GM19099 (cell line): ENCODE measurements at regions not wholly inside any gene's neighbourhood (a gene's known extent, or its start where the extent isn't known, plus 50 kb on each side); places are given as distances from the start of the nearest gene placed in this dataset.

Source experiments
- POLR2A ChIP-seq: IDR thresholded peaks from 3 replicates; pipeline ENCODE4 v1.6.1; 2011; ENCODE audit warnings: low read depth; ENCODE audit not compliant: insufficient read length; ENCODE audit errors: extremely low read depth

DNA sequence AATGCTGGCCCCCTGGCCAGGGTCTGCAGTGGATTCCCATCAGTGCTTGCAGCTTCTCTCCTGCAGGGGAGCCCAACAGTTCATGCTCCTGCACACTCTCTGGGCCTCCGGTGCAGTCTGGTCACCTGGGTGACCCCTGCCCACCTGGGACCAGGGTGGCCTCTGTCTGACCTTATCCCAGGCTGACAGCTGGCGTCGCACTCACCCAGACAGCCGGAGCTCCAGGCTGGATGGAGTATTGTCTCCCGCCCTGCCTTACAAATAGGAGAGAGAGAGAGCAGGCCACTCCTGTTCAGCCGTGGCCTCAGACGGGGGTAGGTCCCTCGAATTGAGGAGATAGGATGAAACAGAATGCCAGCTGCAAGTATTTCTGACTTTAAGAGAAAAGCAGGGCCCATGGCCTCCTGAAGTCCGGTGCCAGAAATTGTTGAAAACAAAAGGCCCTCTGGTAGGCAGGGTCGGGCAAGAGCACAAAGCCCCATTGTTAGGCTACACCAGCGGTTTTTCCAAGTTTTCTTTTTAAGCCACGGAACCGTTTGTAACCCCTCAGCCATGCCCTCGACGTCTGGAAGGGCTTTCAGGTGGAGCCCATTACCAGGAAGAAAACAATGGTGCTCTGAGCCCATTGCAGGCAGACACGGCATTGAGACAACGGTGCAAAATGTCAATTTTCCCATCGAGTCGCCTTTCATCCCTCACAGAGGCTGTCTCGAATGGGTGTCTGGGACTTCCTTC is 258.4 kb downstream of the BCL11A start:
- no peak for TF ChIP-seq POLR2A

GRCh38 chr2:60292242-60292641 is 261.2 kb downstream of the BCL11A start:
- no peak for TF ChIP-seq POLR2A

GRCh38 chr2:60290509-60290908 is 262.9 kb downstream of the BCL11A start:
- TF ChIP-seq POLR2A: no peak

DNA sequence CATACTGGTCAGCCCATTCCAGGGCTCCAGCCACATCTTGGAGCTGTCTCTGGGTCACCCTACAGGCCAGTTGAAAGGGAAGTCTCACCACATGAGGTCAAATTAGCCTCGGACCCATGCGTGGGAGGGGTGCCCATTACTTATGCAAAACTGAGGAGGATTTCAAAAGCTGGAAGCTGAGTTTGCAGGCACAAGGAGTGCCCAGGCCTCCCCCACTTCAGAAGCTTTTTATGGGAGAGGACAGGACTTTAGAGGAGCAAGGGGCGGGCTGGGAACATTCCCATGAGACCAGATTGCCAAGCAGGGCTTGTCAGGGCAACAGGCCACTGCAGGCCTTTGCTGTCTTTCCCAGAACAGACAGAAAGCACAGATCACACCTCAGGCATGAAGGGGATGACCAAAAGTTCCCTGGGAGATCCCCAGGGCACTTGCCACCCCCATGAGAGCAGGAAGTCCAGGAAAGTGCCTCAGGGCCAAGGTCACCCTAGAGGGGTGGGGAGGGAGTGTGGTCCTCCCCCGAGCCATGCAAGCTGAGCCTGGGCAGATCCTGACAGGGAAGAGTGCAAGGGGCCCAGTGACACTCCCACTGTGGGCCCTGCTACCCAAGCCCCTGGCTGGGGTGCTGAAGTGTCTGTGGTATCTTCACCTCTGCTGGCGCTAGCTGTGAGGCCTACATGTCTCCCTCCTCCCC is 267.7 kb downstream of the BCL11A start:
- no peak for TF ChIP-seq POLR2A

- TF ChIP-seq POLR2A: no peak
Measured at GRCh38 chr2:60283626-60284025, 269.8 kb downstream of the BCL11A start.

- TF ChIP-seq POLR2A: no peak
Measured at GRCh38 chr2:60282886-60283285, 270.6 kb downstream of the BCL11A start.

GRCh38 chr2:60281730-60282129 is 271.7 kb downstream of the BCL11A start:
- TF ChIP-seq POLR2A: no peak

DNA sequence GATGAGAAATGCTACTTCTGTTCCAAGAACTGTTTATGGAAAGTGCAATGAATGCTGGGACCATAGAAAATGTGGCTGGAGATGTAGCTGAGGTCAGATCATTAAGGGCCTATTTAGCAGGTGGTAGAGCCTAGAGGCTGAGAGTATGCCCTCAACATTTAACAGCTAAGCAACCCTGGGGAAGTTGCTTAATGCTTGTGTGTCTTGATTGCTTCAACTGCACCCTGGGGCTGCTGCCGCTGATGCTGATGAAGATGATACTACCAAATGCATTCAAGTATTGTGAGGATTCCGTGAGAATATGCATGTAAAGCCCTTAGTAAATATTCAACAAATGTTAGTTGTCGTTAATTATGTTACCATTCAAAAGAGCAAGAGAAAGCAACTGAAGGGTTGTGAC is 273.2 kb downstream of the BCL11A start:
- TF ChIP-seq POLR2A: no peak

DNA sequence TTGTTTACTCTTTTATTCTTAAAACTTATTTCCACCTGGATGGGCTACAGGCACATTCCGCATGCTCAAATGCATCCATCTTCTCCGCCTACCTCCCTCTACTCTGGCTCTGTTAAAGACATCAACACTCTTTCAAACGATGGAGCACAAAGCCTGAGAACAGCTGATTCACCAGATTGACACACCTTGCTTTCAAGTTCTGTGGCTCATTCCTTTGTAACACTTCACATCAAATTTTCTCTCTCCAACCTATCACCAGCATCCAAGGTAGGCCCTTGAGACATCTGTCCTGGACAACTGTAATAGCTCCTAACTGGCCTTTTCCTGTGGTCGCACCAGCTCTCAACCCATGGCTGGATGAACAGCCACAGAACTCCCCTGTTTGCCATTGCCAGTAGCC is 274.5 kb downstream of the BCL11A start:
- TF ChIP-seq POLR2A: no peak

DNA sequence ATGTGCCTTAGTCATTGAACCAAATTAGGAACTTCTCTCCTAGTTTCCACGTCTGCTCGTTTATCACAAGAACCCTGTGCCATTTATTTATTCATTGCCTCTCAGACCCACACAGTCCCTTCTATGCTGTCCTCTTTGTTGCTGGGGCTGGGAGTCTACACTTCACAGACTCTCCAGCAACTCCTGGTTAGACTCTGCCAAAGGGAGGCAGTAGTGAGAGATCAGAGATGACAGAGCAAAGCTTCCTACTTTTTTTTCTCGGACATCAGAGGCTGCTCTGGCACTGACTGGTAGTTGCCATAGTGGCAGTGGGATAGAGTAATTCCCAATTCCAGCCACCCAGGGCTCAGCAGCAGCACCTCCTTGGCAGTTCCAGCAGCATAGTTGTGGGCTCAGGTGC is 277.5 kb downstream of the BCL11A start:
- TF ChIP-seq POLR2A: no peak

DNA sequence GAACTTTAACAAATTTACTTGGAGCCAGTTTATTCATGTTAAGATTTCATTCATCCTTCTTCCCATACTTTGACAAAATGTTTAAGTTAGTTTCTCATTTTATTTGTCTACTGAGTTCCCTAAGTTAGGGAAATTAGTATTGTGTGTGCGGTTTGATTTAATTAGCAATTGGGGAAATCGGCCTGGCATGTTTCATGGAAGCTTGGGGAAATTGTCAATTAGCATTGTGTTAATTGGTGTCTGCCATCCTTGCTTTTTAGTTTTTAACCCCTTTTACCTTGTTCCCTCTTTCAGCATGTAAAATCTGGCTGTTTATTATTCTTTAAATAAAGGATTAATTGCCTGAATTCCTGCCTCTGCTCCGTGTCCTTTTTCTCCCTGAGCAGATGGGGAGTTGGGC is 279.6 kb downstream of the BCL11A start:
- no peak for TF ChIP-seq POLR2A

DNA sequence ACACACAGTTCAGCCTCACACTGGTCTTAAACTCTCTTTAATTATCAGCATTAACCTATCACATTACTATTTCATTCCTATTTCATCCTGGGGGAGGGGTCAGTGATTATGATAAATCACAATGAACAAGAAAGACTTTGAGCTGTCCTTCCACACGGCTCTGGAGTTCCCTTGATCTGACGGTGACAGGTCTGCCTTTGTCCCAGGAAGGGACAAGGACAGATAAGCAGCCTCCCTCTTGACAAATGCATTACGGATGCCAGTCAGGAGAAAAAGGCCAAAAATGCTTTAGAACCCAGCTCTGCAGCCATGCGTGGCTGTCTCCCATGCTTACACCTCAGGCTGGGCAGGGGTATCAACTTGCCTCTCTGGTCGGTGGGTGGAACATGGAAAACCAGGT is 281.7 kb downstream of the BCL11A start:
- no peak for TF ChIP-seq POLR2A

GRCh38 chr2:60271131-60271530 is 282.3 kb downstream of the BCL11A start:
- TF ChIP-seq POLR2A: no peak

- TF ChIP-seq POLR2A: no peak
Measured at GRCh38 chr2:60268661-60269060, 284.8 kb downstream of the BCL11A start.

DNA sequence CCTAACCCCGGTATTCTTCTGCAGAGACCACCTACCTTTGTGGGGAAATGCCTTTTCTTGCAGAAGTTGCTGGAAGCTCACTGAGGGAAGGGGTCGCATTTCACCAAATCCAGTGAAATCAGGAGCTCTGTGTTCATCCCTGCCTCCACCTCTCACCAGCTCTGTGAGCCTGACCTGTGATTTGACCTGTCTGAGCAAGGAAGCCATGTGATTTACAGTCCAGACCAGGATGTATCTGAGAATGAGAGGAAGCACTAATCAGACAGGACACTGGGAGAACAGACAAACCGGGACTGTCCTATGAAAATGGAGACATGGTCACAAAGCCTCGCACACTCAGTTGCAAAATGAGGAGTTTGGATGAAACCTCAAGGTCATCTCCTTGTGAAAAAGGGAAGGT is 285.4 kb downstream of the BCL11A start:
- no peak for TF ChIP-seq POLR2A

DNA sequence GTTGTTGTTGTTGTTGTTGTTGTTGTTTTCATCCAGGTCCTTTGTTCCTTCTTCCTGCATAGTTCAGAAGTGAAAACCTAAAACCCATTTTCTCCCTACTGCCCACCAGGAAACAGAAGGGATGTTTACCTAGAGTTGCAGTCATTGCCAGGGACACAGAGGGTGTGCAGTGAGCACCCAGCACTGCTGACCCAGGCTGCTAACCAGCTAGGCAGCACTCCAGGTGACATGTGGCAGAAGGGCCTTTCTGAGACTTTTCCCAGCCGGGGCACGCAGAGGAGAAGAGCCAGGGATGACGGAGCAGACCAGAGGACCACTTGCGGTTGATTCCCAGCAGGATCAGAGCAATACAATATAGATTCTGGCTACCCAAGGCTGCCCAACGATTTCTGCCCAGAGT is 286.3 kb downstream of the BCL11A start:
- no peak for TF ChIP-seq POLR2A
